CD4-positive, alpha-beta T cell treated with Interleukin-2 at 100 ng/mL for 4 hours (primary cell): ENCODE measurements at regions not wholly inside any gene's neighbourhood (a gene's known extent, or its start where the extent isn't known, plus 50 kb on each side); places are given as distances from the start of the nearest gene placed in this dataset.

Experiments used
- DNase-seq: peaks from one replicate; pipeline ENCODE4 v3.0.0-alpha.2; 2020; ENCODE audit warnings: low spot score

DNA sequence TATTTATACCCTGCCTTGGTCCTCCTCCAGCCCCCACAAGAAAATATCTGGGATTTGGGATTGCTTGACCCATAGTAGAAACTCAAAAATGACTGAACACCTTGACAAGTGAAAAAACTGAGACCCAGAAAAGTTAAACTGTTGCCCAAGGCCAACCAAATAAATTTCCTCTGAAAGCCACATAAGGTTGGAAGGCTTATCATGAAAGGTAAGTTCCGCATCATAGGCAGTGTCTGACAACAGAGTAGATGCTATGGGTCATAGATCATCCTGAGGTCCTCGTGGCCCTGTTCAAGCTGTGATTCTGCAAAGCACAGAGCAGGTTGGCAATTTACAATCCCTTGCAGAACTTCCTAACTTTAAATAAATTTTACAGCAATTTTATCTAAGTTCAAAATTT, 140.8 kb upstream of the TSC22D2 start:
- DNase-seq: no peak

GRCh38 chr3:150265305-150265704, 142.8 kb upstream of the TSC22D2 start:
- no peak for DNase-seq

DNA sequence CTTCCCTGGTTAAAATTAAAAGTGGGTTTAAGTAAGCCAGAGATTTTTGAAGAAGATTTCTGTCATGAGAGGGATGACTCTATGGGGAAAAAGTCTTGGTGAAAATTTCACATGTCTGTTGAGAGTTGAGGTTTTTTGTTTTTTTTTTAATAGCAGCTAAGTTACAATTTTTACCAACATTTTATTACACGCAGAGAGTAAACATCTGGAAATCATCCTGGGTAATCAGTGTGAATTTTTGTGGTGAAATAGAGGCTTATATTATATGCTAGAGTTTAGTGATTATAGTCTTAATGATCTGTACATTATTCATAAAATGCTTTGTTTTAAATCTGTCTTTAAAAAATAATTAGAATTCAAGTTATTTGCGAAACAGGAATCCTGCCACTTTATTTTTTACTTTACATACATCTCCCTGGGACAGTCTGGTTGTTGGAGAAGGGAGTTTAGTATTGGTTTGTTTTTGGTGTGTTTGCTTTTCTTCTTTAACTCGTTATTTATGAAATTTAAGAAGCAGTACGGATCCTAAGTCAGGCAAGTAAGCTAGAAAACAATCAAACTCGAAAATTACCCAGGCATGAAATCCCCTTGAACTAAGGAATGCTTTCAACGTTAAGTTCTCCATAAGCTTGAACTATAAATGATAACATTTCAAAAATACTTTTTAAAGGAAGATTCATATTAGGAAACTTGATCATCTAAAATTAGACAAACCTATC, 143.4 kb upstream of the TSC22D2 start:
- DNase-seq: no peak

DNA sequence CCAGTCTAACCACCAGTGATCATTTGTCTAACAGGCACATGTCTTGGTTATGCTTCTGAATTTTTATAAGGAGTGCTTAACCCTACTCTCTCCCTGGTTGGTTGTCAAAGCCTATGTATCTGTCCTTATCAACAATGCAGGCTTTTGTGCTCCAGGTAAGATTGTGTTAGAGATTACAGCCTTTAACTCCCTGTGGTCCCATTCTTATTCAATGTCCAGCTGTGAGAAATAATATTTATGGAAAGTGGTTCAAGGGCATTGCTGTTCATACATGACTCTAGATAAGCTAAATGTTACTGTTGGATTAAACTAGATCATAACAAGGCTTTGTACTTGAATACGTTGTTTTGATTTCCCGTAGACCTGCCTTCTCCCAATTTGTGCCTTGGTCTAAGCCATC, 146.1 kb upstream of the TSC22D2 start:
- DNase-seq: no peak

GRCh38 chr3:150261418-150261817, 146.7 kb upstream of the TSC22D2 start:
- DNase-seq: no peak

- no peak for DNase-seq
Observed at GRCh38 chr3:150260398-150260710, 147.7 kb upstream of the TSC22D2 start.

GRCh38 chr3:150259526-150260397, 148.3 kb upstream of the TSC22D2 start:
- DNase-seq: no peak

- DNase-seq: no peak
Observed at GRCh38 chr3:150256782-150257181, 151.3 kb upstream of the TSC22D2 start.

- no peak for DNase-seq
Observed at GRCh38 chr3:150256318-150256717, 151.8 kb upstream of the TSC22D2 start.

GRCh38 chr3:150255826-150256225, 152.3 kb upstream of the TSC22D2 start:
- no peak for DNase-seq

GRCh38 chr3:150255413-150255812, 152.7 kb upstream of the TSC22D2 start:
- DNase-seq: no peak

DNA sequence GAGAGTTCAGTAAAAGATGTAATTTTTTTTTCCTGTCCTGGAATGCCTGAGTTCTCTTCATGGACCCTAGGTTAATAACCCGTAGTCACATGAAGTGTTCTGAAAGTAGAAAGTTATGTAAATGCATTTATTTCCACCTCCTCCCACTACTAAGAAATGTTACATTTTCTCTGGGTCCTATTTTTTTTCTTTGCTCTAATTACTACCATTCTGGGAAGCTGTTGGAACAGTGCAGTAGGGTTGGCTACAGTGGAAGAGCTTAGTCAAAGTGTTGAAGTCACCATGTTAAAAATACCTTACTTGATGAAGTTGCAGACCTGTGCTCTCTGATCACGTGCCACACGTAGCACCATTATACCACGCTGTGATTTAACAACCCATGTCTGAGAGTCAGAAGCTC, 153.8 kb upstream of the TSC22D2 start:
- DNase-seq: no peak

DNA sequence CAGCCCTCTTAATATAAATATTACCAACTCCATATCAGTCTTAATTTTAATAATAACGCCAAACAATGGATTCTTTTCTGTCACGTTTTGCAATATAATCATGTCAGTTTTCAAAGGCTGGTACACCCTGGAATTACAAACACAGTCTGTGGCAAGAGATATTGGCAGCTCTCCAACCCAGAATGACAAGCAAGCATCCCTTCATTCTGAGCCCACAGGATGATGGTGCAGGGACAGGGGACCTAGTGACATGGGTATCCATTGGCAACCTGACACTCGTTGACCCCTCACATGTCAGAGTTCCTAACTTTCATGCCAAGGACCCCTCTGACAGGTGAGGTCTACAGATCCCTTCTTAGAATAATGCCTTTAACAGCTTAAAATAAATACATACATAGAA, 154.5 kb upstream of the TSC22D2 start:
- no peak for DNase-seq

GRCh38 chr3:150252462-150252861, 155.6 kb upstream of the TSC22D2 start:
- no peak for DNase-seq

GRCh38 chr3:150251187-150252062, 156.7 kb upstream of the TSC22D2 start:
- DNase-seq: no peak

DNA sequence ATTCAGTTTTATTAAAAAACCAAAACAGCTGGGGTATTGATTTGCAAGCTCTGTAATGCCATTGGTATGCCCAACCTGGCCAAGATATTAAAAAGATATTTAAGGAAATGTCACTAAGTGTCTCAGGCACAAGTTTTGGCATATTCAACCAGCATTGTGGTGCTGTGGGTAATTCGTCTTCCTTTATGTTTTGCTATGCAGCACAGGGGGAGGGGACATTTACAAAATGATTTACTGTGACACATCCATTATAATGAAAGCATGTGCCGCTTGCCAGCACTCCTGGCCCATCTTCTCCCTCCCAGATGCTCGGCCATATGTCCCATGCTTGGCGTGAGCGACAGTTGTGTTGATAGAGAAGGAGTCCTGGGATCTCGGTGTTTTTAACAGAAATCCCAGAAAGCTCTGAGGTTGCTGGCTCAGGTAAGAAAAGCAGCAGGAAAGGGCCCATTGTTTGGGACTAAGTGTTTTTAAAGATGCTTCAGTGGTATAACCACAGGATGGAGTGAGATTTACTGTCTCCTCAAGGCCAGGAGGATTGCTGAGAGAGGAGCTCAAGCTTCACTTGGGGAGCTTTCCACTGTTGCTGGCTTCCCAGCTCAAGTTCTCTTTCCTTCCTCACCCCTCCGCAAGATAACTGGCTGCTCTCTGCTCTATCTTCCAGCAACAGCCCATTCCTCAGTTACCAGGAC, 158.2 kb upstream of the TSC22D2 start:
- no peak for DNase-seq

GRCh38 chr3:150248888-150249681, 159.0 kb upstream of the TSC22D2 start:
- no peak for DNase-seq

- no peak for DNase-seq
Observed at GRCh38 chr3:150248116-150248887, 159.8 kb upstream of the TSC22D2 start.

DNA sequence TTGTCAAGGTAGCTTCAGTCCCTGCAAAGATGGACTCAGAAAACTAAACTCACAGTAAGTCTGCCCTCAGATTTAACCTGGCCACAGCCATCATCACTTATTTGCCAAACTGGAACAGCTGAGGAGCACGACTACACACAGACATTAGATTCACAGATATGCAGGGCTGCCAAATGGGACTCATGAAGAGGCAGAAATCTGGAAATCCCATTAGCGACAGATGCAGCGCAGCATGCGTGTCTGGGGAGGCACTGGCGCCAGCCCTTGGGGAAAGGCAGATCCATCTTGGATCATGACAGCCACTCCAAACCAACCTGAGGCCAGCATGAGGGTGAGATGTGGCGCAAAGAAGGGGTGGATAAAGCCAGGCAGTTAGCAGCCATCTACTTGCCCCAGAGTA, 160.7 kb upstream of the TSC22D2 start:
- no peak for DNase-seq

- no peak for DNase-seq
Observed at GRCh38 chr3:150243466-150243865, 164.6 kb upstream of the TSC22D2 start.
